IMR-90 (cell line): ENCODE measurements at regions not wholly inside any gene's neighbourhood (a gene's known extent, or its start where the extent isn't known, plus 50 kb on each side); places are given as distances from the start of the nearest gene placed in this dataset.

Source experiments
- ATAC-seq: fragments of 200-7000 bp; cut with Tn5 transposase; 2 replicates; pipeline ENCODE4 v1.9.1; 2020; ENCODE audit warnings: low read depth, mild to moderate bottlenecking, moderate library complexity
- BruUV-seq: library from RNA; stranded (reverse); fragments of 400-500 nt; replicated peaks from 2 replicates; lab custom pipeline; 2021; lab: Mats Ljungman, UMichigan
- CTCF ChIA-PET: fragments of 300-600 bp; formaldehyde crosslinking; extraction: SDS; loops from one replicate; lab custom pipeline; 2021; ENCODE audit warnings: antibody characterized with exemption; lab: Yijun Ruan, JAX
- POLR2A ChIA-PET: fragments of 300-600 bp; sonication (Branson Sonifier 250); formaldehyde crosslinking; loops from one replicate; lab custom pipeline; 2022; ENCODE audit warnings: antibody characterized with exemption; ENCODE audit not compliant: unreplicated experiment; lab: Charles Lee
- DNase-seq: peaks from one replicate; pipeline ENCODE4 v3.0.0; 2013
- H2AFZ ChIP-seq: replicated peaks from 2 replicates; pipeline ENCODE3; 2013; ENCODE audit warnings: low read length, mild to moderate bottlenecking; ENCODE audit not compliant: poor library complexity
- H2AK5ac ChIP-seq: 2 replicates; pipeline ENCODE4 v1.6.1; 2013; ENCODE audit warnings: low read depth, low read length, inconsistent platforms
- H2AK9ac ChIP-seq: replicated peaks from 2 replicates; pipeline ENCODE3; 2013; ENCODE audit warnings: mild to moderate bottlenecking, low read depth, low read length, moderate library complexity; ENCODE audit not compliant: poor library complexity
- H2BK120ac ChIP-seq: 2 replicates; pipeline ENCODE4 v1.6.1; 2013; ENCODE audit warnings: low read depth, low read length, inconsistent platforms
- H2BK15ac ChIP-seq: 3 replicates; pipeline ENCODE4 v1.6.1; 2013; ENCODE audit warnings: low read depth, low read length, inconsistent platforms
- H2BK20ac ChIP-seq: 2 replicates; pipeline ENCODE4 v1.6.1; 2013; ENCODE audit warnings: low read depth, mild to moderate bottlenecking, inconsistent platforms, low read length, moderate library complexity
- H2BK5ac ChIP-seq: 2 replicates; pipeline ENCODE4 v1.6.1; 2013; ENCODE audit warnings: mild to moderate bottlenecking, low read depth, low read length, inconsistent platforms; ENCODE audit not compliant: poor library complexity, severe bottlenecking
- H3K14ac ChIP-seq: replicated peaks from 2 replicates; pipeline ENCODE4 v1.6.1; 2013; ENCODE audit warnings: low read depth, low read length, inconsistent platforms
- H3K18ac ChIP-seq: 2 replicates; pipeline ENCODE4 v1.6.1; 2013; ENCODE audit warnings: low read depth, low read length, control low read depth
- H3K23ac ChIP-seq: 2 replicates; pipeline ENCODE4 v1.6.1; 2013; ENCODE audit warnings: low read depth, low read length, inconsistent platforms
- H3K27ac ChIP-seq: 2 replicates; pipeline ENCODE4 v1.5.1; 2013; ENCODE audit warnings: mild to moderate bottlenecking, control low read depth, low read length; ENCODE audit not compliant: insufficient read depth
- H3K27me3 ChIP-seq: 2 replicates; pipeline ENCODE4 v1.6.1; 2013; ENCODE audit warnings: low read length; ENCODE audit not compliant: control insufficient read depth, insufficient read depth
- H3K36me3 ChIP-seq: 2 replicates; pipeline ENCODE4 v1.6.1; 2013; ENCODE audit warnings: low read length, mixed read lengths; ENCODE audit not compliant: control insufficient read depth, insufficient read depth
- H3K4ac ChIP-seq: 2 replicates; pipeline ENCODE4 v1.6.1; 2013; ENCODE audit warnings: low read depth, low read length, inconsistent platforms
- H3K4me1 ChIP-seq: 2 replicates; pipeline ENCODE4 v1.6.1; 2013; ENCODE audit warnings: low read length, mixed read lengths; ENCODE audit not compliant: control insufficient read depth, insufficient read depth
- H3K4me2 ChIP-seq: 2 replicates; pipeline ENCODE4 v1.6.1; 2013; ENCODE audit warnings: low read depth, mild to moderate bottlenecking, control low read depth, low read length, moderate library complexity
- H3K4me3 ChIP-seq: 2 replicates; pipeline ENCODE4 v1.5.1; 2013; ENCODE audit warnings: low read depth, mild to moderate bottlenecking, control low read depth, low read length, moderate library complexity; ENCODE audit not compliant: insufficient read depth
- H3K56ac ChIP-seq: 2 replicates; pipeline ENCODE4 v1.6.1; 2013; ENCODE audit warnings: low read length, inconsistent platforms; ENCODE audit not compliant: insufficient read depth; ENCODE audit errors: extremely low read depth
- H3K79me1 ChIP-seq, 2 experiments: 2 replicates each; pipeline ENCODE4 v1.6.1; 2013; ENCODE audit warnings: low read length in 2 of 2, inconsistent platforms in 1 of 2, low read depth in 1 of 2
- H3K9ac ChIP-seq: 2 replicates; pipeline ENCODE4 v1.6.1; 2013; ENCODE audit warnings: low read depth, low read length, control low read depth
- H3K9me1 ChIP-seq: 2 replicates; pipeline ENCODE4 v1.6.1; 2013; ENCODE audit warnings: low read length, inconsistent platforms; ENCODE audit not compliant: insufficient read depth
- H3K9me3 ChIP-seq: 2 replicates; pipeline ENCODE4 v1.6.1; 2013; ENCODE audit warnings: low read length; ENCODE audit not compliant: control insufficient read depth, insufficient read depth
- H4K20me1 ChIP-seq: 2 replicates; pipeline ENCODE4 v1.6.1; 2013; ENCODE audit warnings: low read length, inconsistent platforms; ENCODE audit not compliant: insufficient read depth
- H4K5ac ChIP-seq: 2 replicates; pipeline ENCODE4 v1.6.1; 2013; ENCODE audit warnings: mild to moderate bottlenecking, low read depth, low read length, control low read depth
- H4K8ac ChIP-seq, 2 experiments: 2 replicates each; pipeline ENCODE4 v1.6.1; 2013; ENCODE audit warnings: low read depth in 2 of 2, low read length in 2 of 2, control low read depth in 1 of 2, inconsistent platforms in 1 of 2
- H4K91ac ChIP-seq: 2 replicates; pipeline ENCODE4 v1.6.1; 2013; ENCODE audit warnings: low read depth, low read length, inconsistent platforms; ENCODE audit not compliant: insufficient read depth
- CEBPB ChIP-seq: IDR thresholded peaks from 2 replicates; pipeline ENCODE4 v1.6.1; 2012; ENCODE audit warnings: low read depth, low read length, improper control_type of control experiment
- FOS ChIP-seq: fragments of 150-350 bp; IDR thresholded peaks from 2 replicates; pipeline ENCODE4 v1.6.1; 2016; ENCODE audit warnings: low read depth, low read length
- MXI1 ChIP-seq: IDR thresholded peaks from 2 replicates; pipeline ENCODE4 v1.6.1; 2012; ENCODE audit warnings: low read depth, mild to moderate bottlenecking, low read length, moderate library complexity, borderline replicate concordance
- WGBS, 2 experiments: methylation state at CpG; one replicate each; pipeline versions ENCODE4 v1.1.5 to v1.1.7; 2013; ENCODE audit warnings: missing lambda C conversion rate in 2 of 2; ENCODE audit not compliant: insufficient read length in 1 of 2; ENCODE audit errors: extremely low coverage in 2 of 2; 5-methylcytosine and 5-hydroxymethylcytosine counted together
- dilution Hi-C: fragments of 300-500 bp; cut with HindIII; formaldehyde crosslinking; loops from one replicate; pipeline ENCODE4 v1.14.3; 2018; ENCODE audit warnings: low sequenced_read_pairs; ENCODE audit not compliant: unreplicated experiment
- in situ Hi-C: fragments of 300-500 bp; cut with MboI; formaldehyde crosslinking; loops from 3 replicates; pipeline ENCODE4 v1.14.3; 2019; ENCODE audit warnings: low sequenced_read_pairs, inconsistent platforms, mixed read lengths
- intact Hi-C: fragments of 100-400 bp; cut with micrococcal nuclease; formaldehyde crosslinking; loops from 2 replicates; pipeline ENCODE4 v1.10.0; 2022

GRCh38 chr2:33765122-33765521 lies 166.0 kb upstream of the FAM98A start:
- Histone ChIP-seq H3K27me3 (no peaks in the 10 kb centered on the region), H2BK5ac (no peak overlapping the region), H3K9me3 (no peaks in the 10 kb centered on the region; the same call in 1 of the 2 replicates), H3K27ac (no peak overlapping the region), H3K36me3 (no peaks in the 10 kb centered on the region), H2BK20ac (no peak overlapping the region), H4K91ac (no peak overlapping the region), H3K14ac (no peak overlapping the region), H3K9ac (no peak overlapping the region), H4K8ac (no peak overlapping the region), H2AK9ac (no peak overlapping the region), H2AK5ac (no peak overlapping the region), H3K56ac (no peak overlapping the region), H3K18ac (no peak overlapping the region), H3K9me1 (no peaks in the 10 kb centered on the region), H2BK120ac (no peak overlapping the region), H3K79me1 (no peaks in the 10 kb centered on the region), H3K4me1 (no peaks in the 10 kb centered on the region), H3K23ac (no peak overlapping the region), H2BK15ac (no peak overlapping the region), H4K20me1 (no peaks in the 10 kb centered on the region), H2AFZ (no peak overlapping the region), H3K4me2 (no peak overlapping the region), H3K4ac (no peak overlapping the region), H4K5ac (no peak overlapping the region), H3K4me3 (no peak overlapping the region)
- intact Hi-C loops = no loop called here
- CTCF ChIA-PET = interaction anchor here (0.6 kb wide), 1 partner anchor 83 kb away, joined by 3 read pairs; no protein-coding TSS in a partner anchor
- TF ChIP-seq CEBPB (no peak), FOS (no peak), MXI1 (no peak)
- in situ Hi-C loops = no loop called here
- dilution Hi-C loops = no loop called here
- POLR2A ChIA-PET = no interaction called here
- no peak for DNase-seq
- no peak for ATAC-seq
- no CpG with 5 or more reads among the region's 2 CpGs for WGBS, 2 experiments
- BruUV-seq = no TSS peak
